ENCODE measurements at regions not wholly inside any gene's neighbourhood (a gene's known extent, or its start where the extent isn't known, plus 50 kb on each side); places are given as distances from the start of the nearest gene placed in this dataset.

GRCh38 chr2:22701561-22702160 lies 683.3 kb upstream of the KLHL29 start:
- DNase-seq, result no peak

GRCh38 chr2:22703286-22703920 lies 681.6 kb upstream of the KLHL29 start:
- DNase-seq, result no peak

GRCh38 chr2:22719396-22719795 lies 665.6 kb upstream of the KLHL29 start:
- DNase-seq, result no peak

- DNase-seq, result no peak
Observed at GRCh38 chr2:22729466-22729865, 655.5 kb upstream of the KLHL29 start.

GRCh38 chr2:22734373-22735045 lies 650.5 kb upstream of the KLHL29 start:
- DNase-seq, result no peak

- DNase-seq, result no peak
Observed at GRCh38 chr2:22737144-22737543, 647.8 kb upstream of the KLHL29 start.

GRCh38 chr2:22741216-22741615 lies 643.8 kb upstream of the KLHL29 start:
- no peak for DNase-seq

GRCh38 chr2:22748909-22749308 lies 636.1 kb upstream of the KLHL29 start:
- DNase-seq, result no peak

GRCh38 chr2:22753476-22753875 lies 631.5 kb upstream of the KLHL29 start:
- no peak for DNase-seq

GRCh38 chr2:22756276-22757043 lies 628.5 kb upstream of the KLHL29 start:
- no peak for DNase-seq

GRCh38 chr2:22769497-22769896 lies 615.5 kb upstream of the KLHL29 start:
- no peak for DNase-seq

GRCh38 chr2:22784566-22784965 lies 600.4 kb upstream of the KLHL29 start:
- no peak for DNase-seq

- DNase-seq, result no peak
Observed at GRCh38 chr2:22786817-22787216, 598.2 kb upstream of the KLHL29 start.

- no peak for DNase-seq
Observed at GRCh38 chr2:22787745-22788144, 597.2 kb upstream of the KLHL29 start.

- no peak for DNase-seq
Observed at GRCh38 chr2:22788749-22789327, 596.1 kb upstream of the KLHL29 start.

- DNase-seq, result no peak
Observed at GRCh38 chr2:22795287-22795866, 589.6 kb upstream of the KLHL29 start.

GRCh38 chr2:22798386-22798785 lies 586.6 kb upstream of the KLHL29 start:
- no peak for DNase-seq

GRCh38 chr2:22800412-22800811 lies 584.6 kb upstream of the KLHL29 start:
- no peak for DNase-seq

- no peak for DNase-seq
Observed at GRCh38 chr2:22801071-22801470, 583.9 kb upstream of the KLHL29 start.

- DNase-seq, result no peak
Observed at GRCh38 chr2:22801970-22802369, 583.0 kb upstream of the KLHL29 start.

- no peak for DNase-seq
Observed at GRCh38 chr2:22807872-22808271, 577.1 kb upstream of the KLHL29 start.

- DNase-seq, result no peak
Observed at GRCh38 chr2:22810602-22811001, 574.4 kb upstream of the KLHL29 start.
